KBM-7 (cell line): ENCODE measurements at regions not wholly inside any gene's neighbourhood (a gene's known extent, or its start where the extent isn't known, plus 50 kb on each side); places are given as distances from the start of the nearest gene placed in this dataset.
A peak's percentile ranks its signal among the peaks of the same experiment; 100 is the strongest.
"Not testable (repeated sequence)": the region's sequence is repeated elsewhere in the genome, so short reads cannot be mapped to it uniquely, and the experiment has no call there.

ENCODE experiments used
- DNase-seq: peaks from one replicate; pipeline ENCODE4 v3.0.0-alpha.2; 2015
- in situ Hi-C: fragments of 300-500 bp; cut with MboI; formaldehyde crosslinking; loops from 2 replicates; pipeline ENCODE4 v1.14.3; 2020; ENCODE audit warnings: low sequenced_read_pairs, low pct_unique_long_range_greater_than_20kb, mixed read lengths

GRCh38 chr14:27886256-27886655, 880.3 kb upstream of the FOXG1 start:
- no peak for DNase-seq
- in situ Hi-C loops, result no loop called here

- DNase-seq, result no peak
- in situ Hi-C loops, result no loop called here
Observed at GRCh38 chr14:27890259-27890658, 876.3 kb upstream of the FOXG1 start.

- in situ Hi-C loops, DNase-seq: not testable (repeated sequence)
Observed at GRCh38 chr14:27908484-27908883, 858.1 kb upstream of the FOXG1 start.

GRCh38 chr14:27916326-27916725, 850.3 kb upstream of the FOXG1 start:
- in situ Hi-C loops, result no loop called here
- no peak for DNase-seq

DNA sequence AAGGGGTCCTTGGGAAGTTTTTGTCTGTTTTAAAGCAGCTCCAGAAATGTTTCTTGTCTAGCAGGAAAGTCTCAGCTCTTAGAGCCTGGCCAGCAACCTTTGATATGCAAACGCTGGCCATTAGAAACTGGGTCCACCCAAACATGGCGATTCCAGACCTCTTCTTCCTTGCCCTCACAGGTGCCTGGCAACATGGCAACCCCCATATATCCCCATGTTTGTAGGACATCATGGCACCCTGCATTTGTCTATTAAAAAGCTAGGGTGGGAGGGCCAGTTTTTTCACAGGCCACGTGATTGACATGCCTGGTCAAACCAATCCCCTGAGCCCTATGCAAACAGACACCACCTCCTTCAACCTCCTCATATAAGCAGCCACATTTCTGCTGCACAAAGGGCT, 848.7 kb upstream of the FOXG1 start:
- in situ Hi-C loops, result no loop called here
- no peak for DNase-seq

GRCh38 chr14:27927519-27927918, 839.1 kb upstream of the FOXG1 start:
- in situ Hi-C loops, result no loop called here

DNA sequence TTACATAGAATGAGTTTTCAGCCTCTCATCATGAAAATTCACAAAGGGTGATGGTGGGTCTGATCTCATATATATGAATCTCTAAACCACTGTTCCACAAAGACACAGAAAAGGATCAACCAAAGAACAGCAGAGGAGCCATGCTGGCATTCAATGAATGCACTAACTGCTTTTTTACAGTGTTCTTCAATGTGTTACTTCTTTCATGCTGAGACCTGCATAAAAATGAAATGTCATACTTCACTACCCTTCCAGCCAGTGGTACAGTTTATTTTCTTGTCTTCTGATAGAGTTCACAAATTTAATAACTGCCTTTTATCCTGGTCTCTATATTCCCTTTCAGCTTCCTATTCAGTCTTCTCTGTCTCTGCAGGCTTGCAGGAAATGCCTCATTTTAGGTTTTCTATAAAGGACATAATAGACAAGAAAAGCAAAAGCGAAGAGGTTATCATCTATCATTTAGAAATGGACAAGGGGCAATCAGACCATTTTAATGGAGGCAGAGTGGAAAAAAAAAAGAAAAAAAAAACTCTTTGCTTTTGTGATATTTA, 836.7 kb upstream of the FOXG1 start:
- in situ Hi-C loops, result no loop called here
- DNase-seq, result no peak

More at GRCh38 chr14:27927519-27927918, 839.1 kb upstream of the FOXG1 start:
- no peak for DNase-seq

DNA sequence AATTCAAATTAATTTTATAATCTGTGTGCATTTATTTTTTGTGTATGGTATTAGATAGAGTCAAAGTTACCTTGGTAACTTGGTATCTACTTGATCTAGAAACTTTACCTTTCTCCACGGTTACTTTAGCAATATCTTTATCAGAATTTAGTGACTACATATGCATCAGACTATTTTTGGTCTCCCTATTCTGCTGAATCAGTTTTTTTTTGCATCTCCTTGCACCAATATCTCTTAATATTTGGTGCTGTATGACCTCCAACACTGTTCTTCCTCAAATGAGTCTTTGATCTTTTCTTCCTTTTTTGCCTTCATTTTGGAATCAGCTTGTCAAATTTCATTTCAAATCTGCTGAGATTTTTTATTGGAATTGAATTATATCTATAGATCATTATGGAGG, 828.2 kb upstream of the FOXG1 start:
- in situ Hi-C loops, result no loop called here
- no peak for DNase-seq

DNA sequence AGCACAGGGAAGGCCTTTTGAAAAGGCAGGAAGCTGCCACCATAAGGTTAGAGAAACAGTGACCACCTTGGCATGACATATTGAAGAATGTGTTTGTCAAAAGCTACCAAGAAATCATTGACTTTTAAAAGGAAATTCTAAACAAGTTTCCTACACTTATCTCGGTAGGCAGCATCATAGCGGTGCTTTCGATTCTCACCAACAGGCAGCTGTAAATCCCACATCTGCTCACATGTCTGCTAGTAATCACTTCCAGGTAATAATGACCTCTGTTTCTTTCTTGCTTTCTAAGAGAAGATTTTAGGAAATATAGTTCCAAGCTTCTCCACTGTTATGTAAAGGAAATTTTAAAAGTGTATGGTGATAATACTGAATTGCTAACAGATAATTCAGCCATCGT, 821.1 kb upstream of the FOXG1 start:
- in situ Hi-C loops, result no loop called here
- DNase-seq, result peak; percentile 1

- no peak for DNase-seq
- in situ Hi-C loops, result no loop called here
Observed at GRCh38 chr14:27958757-27959156, 807.8 kb upstream of the FOXG1 start.

DNA sequence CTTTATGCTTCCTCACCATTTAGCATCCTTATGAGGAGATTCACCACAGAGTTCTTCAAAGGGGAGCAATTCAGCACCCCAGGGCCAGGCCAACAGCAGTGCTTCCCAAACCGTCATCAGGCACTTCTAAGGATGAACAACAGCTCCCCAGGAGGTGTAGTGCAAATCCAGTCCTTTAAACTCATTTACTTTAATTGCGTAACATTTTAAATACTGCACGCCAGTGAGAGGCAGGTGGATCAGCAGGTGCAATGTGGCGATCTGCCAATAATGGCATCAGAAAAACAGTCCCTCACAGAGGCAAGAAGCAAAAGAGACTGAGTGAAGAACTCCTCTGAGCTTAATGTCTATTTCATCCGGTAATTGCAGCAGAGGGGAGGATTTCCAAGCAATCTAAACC, 770.9 kb upstream of the FOXG1 start:
- DNase-seq, result no peak
- in situ Hi-C loops, result no loop called here

GRCh38 chr14:28001002-28001401, 765.6 kb upstream of the FOXG1 start:
- DNase-seq, result no peak
- in situ Hi-C loops, result no loop called here

DNA sequence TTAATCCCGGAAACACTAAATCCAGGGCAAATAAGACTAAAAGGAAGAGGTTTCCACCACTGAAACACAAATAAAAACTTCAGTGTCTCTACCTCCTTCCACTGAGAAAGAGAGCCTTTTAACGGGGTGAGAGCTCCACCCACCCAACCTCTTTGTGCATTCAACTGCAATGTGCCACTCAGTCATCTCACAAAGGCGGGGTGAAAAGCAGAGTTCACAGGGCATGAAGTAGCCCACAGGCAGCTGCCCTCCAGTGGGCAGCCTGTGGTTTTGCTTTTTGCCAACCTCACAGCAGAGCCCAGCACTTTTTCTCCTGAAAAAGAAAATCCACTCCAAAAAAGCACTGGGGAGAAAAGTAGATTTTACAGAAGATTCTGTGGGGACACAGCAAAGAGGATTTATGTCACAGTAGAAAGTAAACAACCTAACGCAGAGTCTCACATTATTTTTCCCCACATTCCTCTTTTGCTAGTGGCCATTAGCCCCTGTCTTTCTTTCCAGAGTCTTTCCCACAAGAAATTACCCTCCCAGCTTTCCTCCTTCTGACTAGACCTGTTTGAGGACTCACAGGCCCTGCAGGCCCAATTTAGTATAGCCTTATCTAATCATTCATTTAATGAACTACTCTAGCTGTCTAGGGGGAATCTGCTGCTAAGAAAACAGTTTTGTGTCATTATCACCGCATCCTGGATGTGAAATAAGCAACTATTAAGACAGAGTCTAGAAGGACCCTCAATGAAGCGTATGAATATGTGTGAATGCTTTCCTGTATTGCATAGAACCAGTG, 753.8 kb upstream of the FOXG1 start:
- in situ Hi-C loops, result no loop called here

GRCh38 chr14:28020112-28020511, 746.5 kb upstream of the FOXG1 start:
- DNase-seq, result no peak
- in situ Hi-C loops, result no loop called here

More for the DNA sequence above, 753.8 kb upstream of the FOXG1 start:
- DNase-seq, result no peak

DNA sequence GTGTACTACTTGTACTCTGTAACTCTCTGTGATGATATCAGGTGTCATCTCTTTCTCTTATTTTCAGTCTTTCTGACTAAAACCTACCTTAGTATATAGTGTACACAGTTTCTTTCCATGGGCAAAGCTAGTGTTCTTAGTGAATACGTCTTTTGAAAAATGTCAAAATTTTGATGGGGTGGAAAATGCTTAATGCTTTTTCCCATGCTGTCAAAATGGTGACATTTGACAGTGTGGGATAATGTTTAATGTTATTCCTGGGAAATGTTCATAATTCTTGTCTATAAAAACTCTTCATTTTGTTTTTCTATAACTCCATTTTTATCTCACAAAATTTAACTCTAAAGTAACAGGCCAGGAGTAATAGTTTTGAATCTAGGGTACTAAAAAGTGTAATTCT, 742.7 kb upstream of the FOXG1 start:
- no peak for DNase-seq
- in situ Hi-C loops, result no loop called here

DNA sequence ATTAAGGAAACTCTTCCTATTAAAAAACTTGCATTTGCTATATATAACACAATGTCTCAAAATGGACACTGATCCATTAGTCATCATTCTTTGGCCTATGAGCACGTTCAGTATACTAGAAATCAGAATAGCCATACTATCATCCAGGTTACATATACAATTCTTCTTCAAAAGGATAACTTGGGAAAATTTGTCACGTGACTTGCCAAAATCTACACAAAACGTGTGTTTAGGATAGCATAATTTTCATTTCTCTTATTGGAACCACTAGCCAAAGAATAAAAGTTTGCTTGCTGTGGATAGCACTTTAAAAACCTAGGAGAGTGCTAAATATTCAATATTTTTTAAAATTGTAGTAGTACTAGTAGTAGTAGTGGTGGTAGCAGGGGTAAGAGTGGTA, 714.3 kb upstream of the FOXG1 start:
- no peak for DNase-seq
- in situ Hi-C loops, result no loop called here

DNA sequence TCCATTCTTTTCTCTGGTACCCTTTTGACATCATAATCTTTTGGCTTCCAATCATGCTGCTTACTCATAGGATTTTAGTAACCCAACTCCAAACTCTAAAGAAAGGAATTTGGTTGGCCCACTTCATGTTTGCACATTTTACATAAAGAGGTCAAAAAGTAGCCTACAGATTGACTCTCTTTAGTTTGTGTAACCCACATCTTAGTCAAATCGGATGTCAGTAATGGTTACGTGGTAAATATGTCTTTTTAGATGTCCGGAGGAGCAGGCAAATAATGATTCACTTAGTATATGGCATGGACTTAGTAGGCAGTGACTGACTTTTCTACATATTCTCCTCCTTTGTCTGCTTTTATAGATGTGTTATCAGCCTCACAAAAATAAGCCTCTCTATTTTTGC, 711.6 kb upstream of the FOXG1 start:
- in situ Hi-C loops, result no loop called here
- no peak for DNase-seq

- no peak for DNase-seq
- in situ Hi-C loops, result no loop called here
Observed at GRCh38 chr14:28057359-28058296, 709.0 kb upstream of the FOXG1 start.

GRCh38 chr14:28059254-28059653, 707.3 kb upstream of the FOXG1 start:
- in situ Hi-C loops, result no loop called here
- DNase-seq, result no peak

DNA sequence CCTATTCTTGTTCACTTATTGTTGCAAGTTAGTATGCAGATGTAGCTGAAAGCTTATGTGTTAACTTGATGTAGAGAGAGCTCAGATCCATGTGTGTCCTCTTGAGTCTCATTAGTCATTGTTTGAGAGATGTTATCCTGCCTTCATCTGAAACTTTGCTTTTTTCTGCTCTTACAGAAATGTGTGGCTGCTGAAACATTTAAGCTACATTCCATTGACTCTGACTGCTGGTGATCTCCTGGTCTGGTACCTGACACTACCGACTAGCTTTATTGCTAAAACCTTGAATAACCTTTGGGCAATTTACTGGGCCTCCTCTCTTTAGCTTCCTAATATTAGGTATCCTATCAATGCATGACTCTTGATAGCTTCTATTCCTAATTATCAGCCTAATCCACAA, 705.6 kb upstream of the FOXG1 start:
- no peak for DNase-seq
- in situ Hi-C loops, result no loop called here
